Left colon (tissue), 2 donors: ENCODE measurements at regions not wholly inside any gene's neighbourhood (a gene's known extent, or its start where the extent isn't known, plus 50 kb on each side); places are given as distances from the start of the nearest gene placed in this dataset.

Experiments used
- ATAC-seq: fragments of 200-7000 bp; cut with Tn5 transposase; one replicate; pipeline ENCODE4 v1.9.1; 2020; ENCODE audit warnings: mild to moderate bottlenecking, moderate library complexity
- DNase-seq, 2 donors: peaks; one replicate each; pipeline ENCODE4 v3.0.0-alpha.2; 2020
- intact Hi-C, 2 donors: fragments of 100-400 bp; cut with DNase I in 1 of 2; cut with micrococcal nuclease in 1 of 2; formaldehyde crosslinking; loops; one replicate each; pipeline versions ENCODE4 v1.11.2 to v1.14.0; 2022; cut with DNase I, micrococcal nuclease
- donor health status: DM: no; HTN: no; CAD: no.
- donor health status: DM: yes; HTN: yes; CAD: no.

- intact Hi-C loops = no loop called here
- ATAC-seq (no peak), DNase-seq (no peak)
These were observed 108.1 kb downstream of the DHX15 start for GRCh38 chr4:24476282-24476681.

DNA sequence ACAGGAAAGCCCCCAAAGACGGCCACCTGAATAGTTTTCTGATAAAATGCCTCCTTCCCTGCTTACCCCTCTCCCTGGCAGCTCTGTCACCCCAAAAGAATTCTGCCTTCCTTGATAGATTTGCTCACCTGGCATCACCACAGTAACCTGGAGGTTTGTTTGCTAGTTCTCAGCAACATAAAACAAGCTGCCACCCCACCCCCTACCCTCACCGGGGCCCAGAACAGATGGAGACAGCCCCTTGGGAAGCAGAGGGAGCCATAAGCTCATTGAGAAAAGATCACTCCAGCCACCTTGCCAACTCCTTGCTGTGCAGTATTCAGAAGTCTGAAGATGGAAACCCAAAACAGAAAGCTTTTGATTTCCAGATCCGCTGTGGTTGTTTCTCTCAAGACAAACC is 108.6 kb downstream of the DHX15 start:
- DNase-seq (no peak), ATAC-seq (no peak)
- intact Hi-C loops = no loop called here

DNA sequence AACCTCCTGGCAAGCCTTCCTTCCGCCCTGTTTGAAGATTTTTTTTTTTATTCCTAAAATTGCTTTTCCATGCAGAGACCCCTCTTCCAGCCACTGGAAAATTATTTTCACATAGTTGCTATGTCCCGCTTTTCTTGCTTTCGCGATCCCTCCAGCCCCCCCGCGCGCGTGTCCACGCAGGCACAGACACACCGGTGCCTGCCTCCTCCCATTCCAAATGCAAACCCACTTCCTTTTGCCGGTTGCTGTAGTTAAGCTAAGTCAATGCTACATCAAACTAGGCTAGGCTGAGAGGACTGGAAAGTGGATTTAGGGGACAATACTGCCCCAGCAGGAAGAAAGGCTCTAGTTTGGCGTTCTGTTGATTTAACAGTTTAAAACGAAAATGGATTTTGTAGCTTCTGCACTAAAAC is 111.0 kb downstream of the DHX15 start:
- peak; percentile 48 for ATAC-seq
- intact Hi-C loops = no loop called here
- peak; percentile 23 to 28 for DNase-seq

DNA sequence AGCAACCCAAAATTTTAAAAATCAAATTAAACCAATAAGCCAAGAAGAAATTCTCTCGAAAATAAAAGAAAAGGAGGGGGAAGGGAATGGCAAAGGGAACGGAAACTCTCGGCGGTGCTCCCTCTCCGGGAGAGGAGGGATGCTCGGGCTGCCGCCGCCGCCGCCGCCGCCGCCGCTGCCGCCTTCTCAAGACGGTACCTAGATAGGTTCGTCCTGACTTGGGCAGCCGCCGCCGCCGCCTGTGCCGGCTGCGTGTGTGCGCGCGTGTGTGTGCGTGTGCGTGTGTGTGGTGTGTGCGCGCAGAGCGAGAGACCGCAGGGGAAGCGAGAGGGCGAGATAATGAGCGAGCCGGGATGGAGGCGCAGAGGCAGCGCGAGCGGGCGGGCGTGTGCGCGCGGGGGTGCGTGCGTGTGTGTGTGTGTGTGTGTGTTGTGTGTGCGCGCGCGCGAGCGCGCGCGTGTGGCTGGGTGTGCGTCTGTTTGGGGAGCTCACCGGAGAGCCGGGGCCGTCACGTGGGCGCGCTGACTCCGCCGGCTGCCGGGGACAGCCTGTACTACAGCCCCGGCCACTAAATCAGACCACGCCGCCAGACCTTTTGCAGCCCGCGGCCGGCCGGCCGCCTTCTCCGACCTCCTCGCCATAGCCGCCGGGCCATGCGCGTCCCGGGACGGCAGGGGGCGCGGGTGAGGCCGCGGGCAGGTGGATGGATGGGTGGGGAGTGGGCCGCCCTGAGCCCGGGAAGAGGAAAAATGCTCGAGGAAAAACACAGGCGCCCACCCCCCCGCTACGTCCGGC is 111.6 kb downstream of the DHX15 start:
- DNase-seq (peak; percentile 73 to 75), ATAC-seq (peak; percentile 78)
- intact Hi-C loops = no loop called here

DNA sequence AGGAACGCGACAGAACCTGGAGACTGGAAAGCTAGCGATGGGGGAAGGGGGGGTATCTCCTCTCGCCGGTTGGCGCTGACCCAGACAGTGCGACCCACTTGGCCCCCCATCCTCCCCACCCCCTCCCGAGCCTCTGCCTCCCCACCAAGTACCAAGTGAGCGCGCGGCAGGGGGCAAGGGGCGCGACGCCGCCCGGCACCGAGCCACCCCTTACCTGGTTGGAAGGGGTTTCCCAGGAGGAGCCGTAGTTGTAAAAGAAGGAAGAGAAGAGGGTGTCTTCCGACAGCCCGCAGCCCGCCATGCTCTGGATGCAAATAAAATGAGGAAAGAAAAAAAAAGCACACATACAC is 112.2 kb downstream of the DHX15 start:
- ATAC-seq = no peak
- intact Hi-C loops = no loop called here

DNA sequence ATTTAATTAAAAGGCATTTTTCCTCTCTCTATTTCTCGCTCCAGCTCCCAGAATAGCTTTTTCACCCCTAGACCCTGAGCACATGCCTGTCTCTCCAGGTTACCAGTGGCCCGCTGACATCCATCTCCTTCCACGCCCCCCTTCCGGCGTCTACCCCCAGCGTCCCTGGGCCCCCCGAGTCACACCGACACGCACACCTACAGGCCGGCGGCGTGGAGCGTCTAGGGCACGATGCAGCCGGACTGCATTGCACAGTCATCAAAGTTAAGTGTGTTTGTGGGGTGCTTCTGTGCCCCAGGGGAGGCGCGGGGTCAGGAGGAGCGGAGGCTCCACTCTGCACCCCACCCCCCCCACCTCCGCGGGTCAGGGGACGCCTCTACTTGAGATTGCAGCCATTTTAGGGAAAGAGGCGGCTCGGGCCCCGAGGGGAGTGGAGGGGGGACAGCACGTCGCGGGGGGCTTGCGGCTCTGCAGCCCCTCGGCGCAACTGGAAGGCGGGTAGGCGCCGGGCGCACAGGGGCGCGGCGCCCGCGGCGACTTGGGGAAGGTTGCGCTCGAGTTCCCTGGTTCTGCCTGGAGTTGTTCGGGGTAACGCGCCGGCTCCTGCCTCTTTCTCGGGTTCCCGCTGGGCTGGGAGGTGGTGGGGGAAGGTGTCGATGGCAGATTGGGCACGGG is 112.7 kb downstream of the DHX15 start:
- ATAC-seq (no peak), DNase-seq (peak in 1 of 2 donors; percentile 23)
- intact Hi-C loops = no loop called here

More for the DNA sequence above, 112.2 kb downstream of the DHX15 start:
- DNase-seq = no peak

DNA sequence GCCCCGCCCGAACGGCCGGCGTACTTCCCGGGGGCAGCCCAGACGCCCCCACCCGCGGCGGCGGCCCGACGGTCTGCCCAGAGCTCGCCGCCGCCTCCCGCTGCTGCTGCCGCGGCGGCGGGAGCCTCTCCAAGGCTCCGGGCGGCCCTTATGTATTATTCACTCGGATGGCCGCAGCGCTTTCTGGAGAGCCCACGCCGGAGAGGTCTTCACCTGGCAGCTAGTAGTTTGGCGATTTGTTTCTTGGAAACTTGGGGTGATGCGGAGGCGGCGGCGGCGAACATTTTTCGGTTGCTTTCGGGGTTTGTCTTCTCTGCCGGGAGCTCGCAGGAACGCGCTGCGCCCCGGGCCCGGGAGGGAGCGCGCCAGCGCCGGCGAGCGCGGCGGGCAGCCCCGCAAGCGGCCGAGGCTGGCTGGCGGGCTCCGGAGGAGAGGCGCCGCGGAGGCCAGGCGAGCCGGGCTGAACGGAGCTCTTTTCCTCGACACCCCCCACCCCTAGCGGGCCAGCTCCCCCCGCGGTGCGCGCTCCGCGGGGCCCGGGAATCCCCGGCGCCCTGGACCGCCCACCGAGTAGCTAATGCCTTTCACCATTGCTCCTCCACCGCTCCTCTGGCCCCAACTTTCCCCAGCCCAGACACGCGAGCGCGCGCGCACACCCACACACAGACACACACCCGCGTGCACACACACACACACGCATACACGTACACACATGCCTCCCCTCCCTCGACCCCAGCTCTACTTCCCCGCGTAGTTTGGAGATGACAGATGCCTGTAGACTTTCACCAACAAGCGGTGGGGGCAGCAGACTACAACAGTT is 113.5 kb downstream of the DHX15 start:
- no peak for ATAC-seq
- intact Hi-C loops = no loop called here
- peak in 1 of 2 donors; percentile 24 for DNase-seq

DNA sequence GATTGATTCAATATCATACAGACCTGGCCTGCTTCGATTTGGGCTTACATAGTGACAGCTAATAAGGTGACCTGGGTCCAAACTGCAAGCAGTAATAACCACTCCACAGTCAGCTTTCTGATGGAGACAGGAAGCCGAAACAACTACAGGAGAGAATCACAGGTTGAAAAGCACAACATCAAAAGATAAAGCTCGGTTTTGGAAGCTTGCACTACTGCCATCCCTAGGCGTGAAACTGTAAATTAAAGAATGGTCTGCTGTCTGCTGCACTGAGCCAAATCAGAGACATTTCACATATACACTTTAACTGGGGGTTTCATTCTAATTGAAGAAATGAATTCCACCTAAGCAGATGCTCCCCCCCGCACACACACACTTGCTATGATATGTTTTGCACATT is 116.3 kb downstream of the DHX15 start:
- DNase-seq (no peak), ATAC-seq (no peak)
- intact Hi-C loops = no loop called here

DNA sequence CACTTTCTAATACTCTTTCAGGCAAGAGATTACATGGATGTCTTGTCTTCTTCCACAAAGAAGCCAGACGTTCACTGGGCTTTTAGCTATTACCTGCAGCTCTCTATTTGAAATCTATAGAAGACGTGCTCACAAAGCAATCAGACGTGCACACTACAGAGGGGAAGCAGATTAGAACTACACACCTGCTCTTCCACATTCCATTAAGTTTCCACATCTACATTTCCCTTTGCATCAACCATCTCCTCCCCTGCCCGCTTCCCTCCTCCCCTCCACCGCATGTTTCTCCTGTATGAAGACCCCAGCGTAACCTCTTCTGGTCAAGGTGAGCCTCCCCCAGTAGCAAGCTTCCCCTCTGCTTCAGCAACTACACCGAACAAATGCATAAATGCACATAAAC is 119.8 kb downstream of the DHX15 start:
- ATAC-seq = no peak
- no peak for DNase-seq
- intact Hi-C loops = no loop called here

DNA sequence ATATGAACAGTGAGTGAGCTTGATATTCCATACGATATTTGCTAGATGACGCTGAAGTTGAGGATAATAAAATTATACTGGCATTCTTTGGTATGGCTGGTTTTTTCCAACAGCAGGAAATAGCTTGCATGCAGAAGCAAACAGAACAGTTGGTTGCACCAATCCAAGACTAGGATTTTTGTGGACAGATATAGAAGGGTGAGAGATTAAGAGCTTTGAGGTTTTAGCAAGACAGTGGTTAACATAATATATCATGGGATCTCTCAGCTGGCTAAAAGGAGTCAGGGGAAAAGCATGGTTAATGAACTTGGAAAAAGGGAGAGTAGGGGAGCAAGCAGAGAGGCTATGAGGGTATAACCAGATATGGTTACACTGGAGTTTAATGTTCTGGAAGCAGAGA is 127.9 kb downstream of the DHX15 start:
- intact Hi-C loops = no loop called here
- ATAC-seq (no peak), DNase-seq (no peak)

DNA sequence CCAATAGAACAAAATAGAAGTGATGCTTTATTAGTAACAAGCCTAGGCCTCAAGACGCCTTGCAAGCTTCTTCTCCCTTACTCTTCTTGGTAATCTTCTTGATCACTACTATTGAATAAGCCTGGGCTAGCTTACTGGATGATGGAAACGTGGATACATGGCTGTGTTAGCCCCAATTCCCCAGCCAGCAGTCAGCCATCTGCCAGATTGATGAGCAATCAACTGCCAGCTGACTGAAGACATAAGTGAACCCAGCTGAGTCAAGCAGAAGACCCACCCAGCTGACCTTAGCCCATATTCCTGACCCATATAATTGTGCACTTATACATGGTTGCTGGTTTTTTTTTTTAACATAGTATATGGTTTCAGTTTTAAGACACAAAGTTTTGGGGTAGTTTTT is 130.4 kb downstream of the DHX15 start:
- intact Hi-C loops = no loop called here
- ATAC-seq (no peak), DNase-seq (no peak)

- ATAC-seq (no peak), DNase-seq (no peak)
- intact Hi-C loops = no loop called here
These were observed 132.5 kb downstream of the DHX15 start for GRCh38 chr4:24451870-24452269.

- DNase-seq (no peak), ATAC-seq (no peak)
- intact Hi-C loops = no loop called here
These were observed 141.2 kb downstream of the DHX15 start for GRCh38 chr4:24443200-24443599.

GRCh38 chr4:24440765-24441164 is 143.6 kb downstream of the DHX15 start:
- intact Hi-C loops = no loop called here
- ATAC-seq (no peak), DNase-seq (no peak)

DNA sequence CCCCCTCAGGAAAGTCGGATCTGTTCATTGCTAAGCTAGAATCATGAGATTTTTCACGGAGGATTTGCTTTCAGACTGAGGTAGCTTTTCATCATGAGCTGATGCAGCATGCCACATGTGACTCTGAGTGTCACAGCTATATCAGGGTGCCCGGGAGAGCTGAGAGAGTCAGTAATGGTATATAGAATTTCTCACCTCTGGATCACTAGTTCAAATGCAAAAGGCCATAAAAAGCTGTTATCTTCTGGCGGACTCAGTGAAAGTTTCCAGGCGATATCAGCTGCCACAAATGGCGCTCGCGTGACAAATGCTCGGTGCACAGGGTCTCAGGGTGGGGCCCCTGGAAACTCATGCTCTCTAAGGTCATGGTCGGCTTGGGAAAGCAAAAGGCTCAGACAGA is 150.1 kb downstream of the DHX15 start:
- intact Hi-C loops = no loop called here

DNA sequence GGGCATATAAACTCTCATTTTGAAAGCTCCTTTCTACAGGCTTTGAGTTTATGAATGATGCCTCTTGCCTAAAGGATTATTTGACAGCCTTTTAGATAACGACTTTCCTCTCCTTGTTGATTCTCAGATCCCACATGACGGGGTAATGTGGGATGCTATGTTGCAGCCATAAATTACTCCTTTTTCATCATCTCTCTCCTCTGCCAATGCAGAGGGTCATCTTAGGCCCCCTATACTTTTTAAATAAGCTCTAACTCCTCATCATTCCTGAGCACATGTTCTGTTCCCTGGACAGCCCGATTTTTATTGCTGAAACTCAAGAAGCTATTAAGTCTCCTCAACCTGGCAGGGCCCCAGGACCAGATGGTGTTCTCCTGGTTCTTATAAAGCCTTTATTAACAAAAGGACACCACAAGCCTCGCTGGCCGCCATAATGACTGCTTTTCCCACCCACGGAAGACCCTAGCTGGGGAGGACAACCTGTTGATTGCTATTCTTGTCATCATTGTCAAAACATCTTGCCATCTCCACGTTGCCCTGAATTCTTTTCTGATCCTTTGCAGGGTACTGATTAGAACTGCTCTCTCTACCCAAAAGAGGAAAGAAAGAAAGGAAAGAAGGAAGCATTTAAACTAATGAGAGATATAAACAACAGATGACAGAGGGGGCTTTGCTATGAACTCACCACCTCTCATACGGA is 150.7 kb downstream of the DHX15 start:
- intact Hi-C loops = no loop called here
- no peak for ATAC-seq
- no peak for DNase-seq

More for the DNA sequence above, 150.1 kb downstream of the DHX15 start:
- no peak for DNase-seq
- ATAC-seq = no peak

DNA sequence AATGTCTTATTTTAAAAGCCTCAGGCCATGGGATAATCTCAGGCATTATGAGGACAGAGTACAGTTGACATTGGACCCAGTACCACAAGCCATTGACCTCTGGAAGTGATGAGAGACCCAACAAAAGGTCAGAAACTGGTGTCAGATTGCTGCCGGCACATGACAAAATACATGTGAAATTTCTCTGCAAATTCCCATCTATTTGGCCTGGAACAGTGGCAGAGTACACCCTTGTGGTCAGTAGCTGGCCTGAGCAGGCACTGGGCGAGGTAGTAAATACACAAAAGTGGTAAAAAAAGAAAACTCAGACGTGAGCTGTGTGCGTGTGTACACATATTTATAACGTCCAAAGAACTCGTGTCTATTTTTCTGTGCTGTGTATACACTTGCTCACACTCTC is 155.5 kb downstream of the DHX15 start:
- ATAC-seq (no peak), DNase-seq (no peak)
- intact Hi-C loops = no loop called here

- intact Hi-C loops = no loop called here
- DNase-seq = no peak
- ATAC-seq = peak; percentile 68
These were observed 157.8 kb downstream of the DHX15 start for GRCh38 chr4:24426557-24426956.

- no peak for DNase-seq
- intact Hi-C loops = no loop called here
- ATAC-seq = peak; percentile 62
These were observed 158.5 kb downstream of the DHX15 start for GRCh38 chr4:24425863-24426262.
